HG03378 (cell line): ENCODE measurements at regions not wholly inside any gene's neighbourhood (a gene's known extent, or its start where the extent isn't known, plus 50 kb on each side); places are given as distances from the start of the nearest gene placed in this dataset.

Experiments used
- ATAC-seq: cut with Tn5 transposase; IDR thresholded peaks from one replicate; pipeline ENCODE4 v1.9.1; 2021; ENCODE audit warnings: mild to moderate bottlenecking, moderate library complexity; ENCODE audit not compliant: unreplicated experiment

- no peak for ATAC-seq
Measured at GRCh38 chr6:21844120-21844917, 250.8 kb downstream of the SOX4 start.

- ATAC-seq, result no peak
Measured at GRCh38 chr6:21845018-21845417, 251.5 kb downstream of the SOX4 start.

GRCh38 chr6:21845439-21846140, 252.0 kb downstream of the SOX4 start:
- ATAC-seq, result no peak

GRCh38 chr6:21846541-21847451, 253.2 kb downstream of the SOX4 start:
- ATAC-seq, result no peak

- no peak for ATAC-seq
Measured at GRCh38 chr6:21847711-21848480, 254.3 kb downstream of the SOX4 start.

- no peak for ATAC-seq
Measured at GRCh38 chr6:21850691-21851090, 257.1 kb downstream of the SOX4 start.

GRCh38 chr6:21855811-21856455, 262.4 kb downstream of the SOX4 start:
- ATAC-seq, result no peak

GRCh38 chr6:21856456-21856825, 262.9 kb downstream of the SOX4 start:
- ATAC-seq, result no peak

- no peak for ATAC-seq
Measured at GRCh38 chr6:21856844-21857243, 263.3 kb downstream of the SOX4 start.

- ATAC-seq, result no peak
Measured at GRCh38 chr6:21858076-21858475, 264.5 kb downstream of the SOX4 start.

GRCh38 chr6:21859193-21859735, 265.7 kb downstream of the SOX4 start:
- ATAC-seq, result no peak

- ATAC-seq, result no peak
Measured at GRCh38 chr6:21861942-21862341, 268.4 kb downstream of the SOX4 start.

- no peak for ATAC-seq
Measured at GRCh38 chr6:21864206-21864605, 270.7 kb downstream of the SOX4 start.

- no peak for ATAC-seq
Measured at GRCh38 chr6:21868226-21868625, 274.7 kb downstream of the SOX4 start.

- ATAC-seq, result no peak
Measured at GRCh38 chr6:21869085-21869771, 275.7 kb downstream of the SOX4 start.

GRCh38 chr6:21870076-21870730, 276.7 kb downstream of the SOX4 start:
- ATAC-seq, result no peak

GRCh38 chr6:21871831-21872230, 278.3 kb downstream of the SOX4 start:
- no peak for ATAC-seq

- ATAC-seq, result no peak
Measured at GRCh38 chr6:21872749-21873148, 279.2 kb downstream of the SOX4 start.

GRCh38 chr6:21873562-21873961, 280.0 kb downstream of the SOX4 start:
- ATAC-seq, result no peak
